GM12864 (cell line): ENCODE measurements at regions not wholly inside any gene's neighbourhood (a gene's known extent, or its start where the extent isn't known, plus 50 kb on each side); places are given as distances from the start of the nearest gene placed in this dataset.

Experiments used
- DNase-seq: peaks from one replicate; pipeline ENCODE4 v3.0.0-alpha.2; 2011; ENCODE audit warnings: low read depth
- H3K4me3 ChIP-seq: 2 replicates; pipeline ENCODE4 v1.5.1; 2011; ENCODE audit warnings: mild to moderate bottlenecking, low read depth, low read length, control low read depth
- TF ChIP-seq, protein P1 (sequence below): IDR thresholded peaks from 2 replicates; pipeline ENCODE4 v1.5.1; 2011; ENCODE audit warnings: low read depth, mild to moderate bottlenecking, moderate library complexity, low read length, control low read depth, inconsistent platforms; ENCODE audit errors: missing control alignments

DNA sequence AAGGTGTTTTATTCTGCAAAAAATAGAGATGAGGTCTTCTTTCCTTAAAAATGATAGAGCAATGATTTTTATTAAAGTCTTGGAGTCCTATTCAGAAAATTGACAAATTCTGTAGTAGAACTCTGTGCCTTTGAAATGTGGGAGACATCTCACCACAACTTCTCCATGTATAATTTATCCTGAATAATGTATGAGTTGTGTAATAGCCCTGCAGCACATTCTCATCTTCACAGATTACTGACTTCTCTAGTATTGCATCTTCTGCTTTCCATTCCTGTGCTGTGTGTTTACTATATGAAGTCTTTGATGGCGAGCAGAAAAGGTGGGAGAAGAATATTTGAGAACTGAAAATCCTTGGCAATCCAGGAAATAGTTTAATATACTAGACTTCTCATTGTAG, 255.6 kb downstream of the TTC6 start:
- no peak overlapping the region for H3K4me3 ChIP-seq
- DNase-seq = no peak
- TF ChIP-seq, protein P1, sequence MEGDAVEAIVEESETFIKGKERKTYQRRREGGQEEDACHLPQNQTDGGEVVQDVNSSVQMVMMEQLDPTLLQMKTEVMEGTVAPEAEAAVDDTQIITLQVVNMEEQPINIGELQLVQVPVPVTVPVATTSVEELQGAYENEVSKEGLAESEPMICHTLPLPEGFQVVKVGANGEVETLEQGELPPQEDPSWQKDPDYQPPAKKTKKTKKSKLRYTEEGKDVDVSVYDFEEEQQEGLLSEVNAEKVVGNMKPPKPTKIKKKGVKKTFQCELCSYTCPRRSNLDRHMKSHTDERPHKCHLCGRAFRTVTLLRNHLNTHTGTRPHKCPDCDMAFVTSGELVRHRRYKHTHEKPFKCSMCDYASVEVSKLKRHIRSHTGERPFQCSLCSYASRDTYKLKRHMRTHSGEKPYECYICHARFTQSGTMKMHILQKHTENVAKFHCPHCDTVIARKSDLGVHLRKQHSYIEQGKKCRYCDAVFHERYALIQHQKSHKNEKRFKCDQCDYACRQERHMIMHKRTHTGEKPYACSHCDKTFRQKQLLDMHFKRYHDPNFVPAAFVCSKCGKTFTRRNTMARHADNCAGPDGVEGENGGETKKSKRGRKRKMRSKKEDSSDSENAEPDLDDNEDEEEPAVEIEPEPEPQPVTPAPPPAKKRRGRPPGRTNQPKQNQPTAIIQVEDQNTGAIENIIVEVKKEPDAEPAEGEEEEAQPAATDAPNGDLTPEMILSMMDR = no peak

DNA sequence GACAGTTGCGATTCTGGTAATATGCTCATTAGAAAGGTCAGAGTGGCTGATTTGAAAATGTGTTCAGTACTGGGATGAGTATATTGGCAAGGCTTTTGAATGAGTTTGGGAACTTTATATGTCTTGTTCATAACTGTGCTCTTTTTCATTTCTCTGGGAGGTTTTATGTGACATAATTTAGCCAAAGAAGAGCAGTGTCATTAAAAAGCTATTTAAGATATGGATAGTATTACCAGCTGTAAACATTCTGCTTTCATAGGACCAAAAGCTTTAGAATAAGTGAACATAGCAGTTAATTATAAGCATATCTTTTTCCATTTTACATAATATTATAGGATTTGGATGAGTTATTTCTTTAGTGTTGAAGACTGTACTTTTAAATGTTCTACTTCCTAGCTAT, 260.4 kb downstream of the TTC6 start:
- no peak overlapping the region for H3K4me3 ChIP-seq
- no peak for DNase-seq
- TF ChIP-seq, protein P1 = no peak

DNA sequence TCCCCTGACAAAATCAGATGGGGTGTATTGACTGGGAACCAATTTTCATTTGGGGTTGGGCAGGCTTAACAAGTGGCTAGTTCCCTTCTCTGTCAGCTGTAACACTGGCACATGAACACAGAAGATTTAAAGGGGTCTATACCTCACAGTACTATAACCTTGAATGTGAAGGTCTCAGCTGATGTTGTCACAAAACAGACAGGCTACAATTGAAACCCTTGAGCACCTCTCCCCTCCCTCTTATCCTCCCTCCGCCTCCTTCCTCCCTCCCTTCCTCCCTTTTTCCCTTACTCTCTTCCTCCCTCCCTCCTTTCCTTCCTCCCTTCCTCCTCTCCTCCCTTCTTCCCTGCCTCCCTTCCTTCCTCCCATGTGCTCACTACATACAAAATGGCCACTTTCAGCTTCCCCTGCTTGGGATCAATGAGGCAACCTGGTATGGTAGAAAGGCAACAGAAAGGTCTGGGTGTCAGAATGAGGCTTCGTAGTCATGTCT, 262.4 kb downstream of the TTC6 start:
- DNase-seq = no peak
- H3K4me3 ChIP-seq = no peak overlapping the region
- TF ChIP-seq, protein P1 = no peak

DNA sequence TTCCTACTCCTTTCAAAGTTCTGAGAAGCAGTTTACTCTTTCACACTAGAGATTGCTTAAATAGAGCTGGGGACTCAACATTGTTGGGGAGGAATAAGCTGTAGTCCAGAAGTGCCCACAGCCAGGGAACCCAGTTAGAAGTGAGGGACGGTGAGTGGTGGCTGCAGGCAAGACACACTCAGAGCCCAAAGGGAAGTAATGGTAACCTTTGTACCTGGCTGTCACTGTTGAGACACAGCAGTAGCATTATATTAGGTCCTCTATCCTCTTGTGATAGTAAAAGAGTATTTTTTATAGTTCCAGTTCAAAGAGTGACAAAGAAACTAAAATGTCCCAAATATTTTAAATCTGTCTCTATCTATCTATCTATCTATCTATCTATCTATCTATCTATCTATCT, 263.3 kb downstream of the TTC6 start:
- TF ChIP-seq, protein P1 = no peak
- no peak overlapping the region for H3K4me3 ChIP-seq
- DNase-seq = no peak

DNA sequence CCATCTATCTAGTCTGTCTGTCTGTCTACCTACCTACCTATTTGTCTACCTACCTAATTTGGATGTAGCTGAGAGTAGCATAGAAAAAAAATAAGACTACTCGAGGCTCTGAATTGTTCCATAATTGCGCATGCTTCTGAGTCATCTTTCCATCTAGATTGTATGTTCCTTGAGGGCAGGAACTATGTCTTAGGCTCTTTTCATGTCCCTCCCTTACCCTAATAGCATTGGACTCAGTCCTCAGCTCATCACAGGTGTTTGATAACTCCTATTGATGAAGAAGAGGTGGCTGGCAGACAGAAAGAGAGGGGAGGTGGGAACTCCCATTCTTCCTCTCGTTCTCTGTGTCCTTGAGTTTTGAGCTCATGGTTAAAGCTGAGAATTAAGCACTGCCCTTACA, 263.7 kb downstream of the TTC6 start:
- H3K4me3 ChIP-seq = no peak overlapping the region
- TF ChIP-seq, protein P1 = no peak
- no peak for DNase-seq

DNA sequence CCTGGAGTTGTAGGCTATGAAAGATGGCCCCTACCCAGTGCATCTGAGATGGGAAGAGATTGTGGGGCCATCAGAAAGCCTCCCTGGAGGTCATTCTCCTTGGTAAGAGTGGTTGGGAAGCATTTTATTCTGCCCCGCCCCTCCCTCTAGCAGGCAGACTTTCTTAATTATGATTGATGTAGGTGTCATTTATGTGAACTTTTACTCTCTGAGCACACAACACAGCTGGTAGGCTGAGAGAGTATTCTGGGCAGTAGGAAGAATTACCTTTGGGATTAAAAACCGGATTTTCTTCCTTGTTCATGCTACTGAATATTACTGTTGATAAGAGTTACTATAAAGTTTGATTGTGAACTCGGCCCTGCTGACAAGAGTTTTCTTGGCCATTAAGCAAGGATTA, 266.8 kb downstream of the TTC6 start:
- H3K4me3 ChIP-seq = no peak overlapping the region
- TF ChIP-seq, protein P1 = no peak
- DNase-seq = no peak

DNA sequence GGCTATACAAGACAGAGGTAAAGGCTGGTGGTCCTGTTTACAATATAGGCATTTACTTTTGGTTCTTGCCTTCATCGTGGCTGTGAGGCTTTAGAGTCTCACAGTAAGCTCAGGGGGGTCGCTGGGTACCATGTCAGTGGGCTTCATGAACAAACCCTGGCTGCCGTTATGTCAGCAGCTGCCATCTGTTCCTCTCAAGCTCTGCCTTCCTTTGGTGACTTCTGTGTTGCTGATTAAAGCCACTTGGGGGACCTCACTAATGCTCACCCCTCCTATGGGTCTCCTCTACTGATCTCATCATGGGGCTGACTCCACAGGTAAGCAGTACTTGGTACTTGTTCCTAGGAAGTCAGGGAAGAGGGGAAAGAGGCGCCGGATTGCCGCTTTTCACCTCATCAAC, 268.7 kb downstream of the TTC6 start:
- H3K4me3 ChIP-seq = no peak overlapping the region
- DNase-seq = no peak
- TF ChIP-seq, protein P1 = no peak
